ENCODE measurements at regions not wholly inside any gene's neighbourhood (a gene's known extent, or its start where the extent isn't known, plus 50 kb on each side); places are given as distances from the start of the nearest gene placed in this dataset.

GRCh38 chr1:164225011-164225410 is 334.0 kb upstream of the PBX1 start:
- no peak overlapping the region for H3K4me3 ChIP-seq (ENCODE audit: control insufficient read depth, low read depth, low read length)
- no peak for DNase-seq (ENCODE audit: low read depth)
- TF ChIP-seq, protein P1, sequence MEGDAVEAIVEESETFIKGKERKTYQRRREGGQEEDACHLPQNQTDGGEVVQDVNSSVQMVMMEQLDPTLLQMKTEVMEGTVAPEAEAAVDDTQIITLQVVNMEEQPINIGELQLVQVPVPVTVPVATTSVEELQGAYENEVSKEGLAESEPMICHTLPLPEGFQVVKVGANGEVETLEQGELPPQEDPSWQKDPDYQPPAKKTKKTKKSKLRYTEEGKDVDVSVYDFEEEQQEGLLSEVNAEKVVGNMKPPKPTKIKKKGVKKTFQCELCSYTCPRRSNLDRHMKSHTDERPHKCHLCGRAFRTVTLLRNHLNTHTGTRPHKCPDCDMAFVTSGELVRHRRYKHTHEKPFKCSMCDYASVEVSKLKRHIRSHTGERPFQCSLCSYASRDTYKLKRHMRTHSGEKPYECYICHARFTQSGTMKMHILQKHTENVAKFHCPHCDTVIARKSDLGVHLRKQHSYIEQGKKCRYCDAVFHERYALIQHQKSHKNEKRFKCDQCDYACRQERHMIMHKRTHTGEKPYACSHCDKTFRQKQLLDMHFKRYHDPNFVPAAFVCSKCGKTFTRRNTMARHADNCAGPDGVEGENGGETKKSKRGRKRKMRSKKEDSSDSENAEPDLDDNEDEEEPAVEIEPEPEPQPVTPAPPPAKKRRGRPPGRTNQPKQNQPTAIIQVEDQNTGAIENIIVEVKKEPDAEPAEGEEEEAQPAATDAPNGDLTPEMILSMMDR (IDR thresholded peaks at IDR 0.05; ENCODE audit: control insufficient read depth, insufficient read depth, low read depth, low read length, missing control alignments) = no peak

DNA sequence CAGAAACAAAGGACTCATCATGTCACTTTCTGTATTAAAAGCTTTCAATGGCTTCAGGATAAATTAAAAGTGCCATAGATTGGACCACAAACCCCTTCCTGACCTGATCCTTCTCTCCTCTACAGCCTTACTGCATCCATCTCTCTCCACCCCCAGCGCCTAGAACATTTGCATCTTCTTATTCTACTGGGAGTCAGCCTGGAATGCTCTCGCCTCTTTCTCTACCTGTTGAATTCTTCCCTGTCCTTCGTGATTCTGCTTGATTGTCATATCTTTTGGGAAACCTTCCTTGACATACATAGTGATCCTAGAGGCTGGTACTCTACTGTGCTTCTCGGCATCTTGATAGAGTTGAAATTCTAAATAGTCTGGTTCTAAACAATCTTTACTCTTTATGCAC is 332.0 kb upstream of the PBX1 start:
- DNase-seq (ENCODE audit: low read depth) = no peak
- H3K4me3 ChIP-seq (ENCODE audit: control insufficient read depth, low read depth, low read length) = no peak overlapping the region
- TF ChIP-seq, protein P1 (IDR thresholded peaks at IDR 0.05; ENCODE audit: control insufficient read depth, insufficient read depth, low read depth, low read length, missing control alignments) = no peak

GRCh38 chr1:164228928-164229327 is 330.1 kb upstream of the PBX1 start:
- H3K4me3 ChIP-seq (ENCODE audit: control insufficient read depth, low read depth, low read length) = no peak overlapping the region
- DNase-seq (ENCODE audit: low read depth) = no peak
- TF ChIP-seq, protein P1 (IDR thresholded peaks at IDR 0.05; ENCODE audit: control insufficient read depth, insufficient read depth, low read depth, low read length, missing control alignments) = no peak

DNA sequence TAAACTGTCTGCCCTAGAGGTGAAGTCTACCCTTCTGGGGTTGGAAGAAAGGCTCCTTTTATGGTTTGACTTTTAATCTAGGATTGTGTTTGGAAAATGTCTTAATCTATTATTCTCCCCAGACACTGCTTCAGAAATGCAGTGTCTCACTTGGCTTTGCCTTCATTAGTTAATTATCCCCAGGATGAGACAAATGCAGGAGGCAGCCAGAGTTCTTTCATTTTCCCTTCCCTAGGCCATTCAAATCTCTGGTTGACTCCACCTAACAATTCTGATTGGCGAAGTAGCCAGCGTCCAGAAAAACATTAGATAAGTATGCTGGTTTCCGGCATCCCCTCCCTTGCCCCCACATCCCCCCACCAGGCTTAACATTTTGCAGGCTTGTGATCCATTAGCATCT is 325.8 kb upstream of the PBX1 start:
- TF ChIP-seq, protein P1 (IDR thresholded peaks at IDR 0.05; ENCODE audit: control insufficient read depth, insufficient read depth, low read depth, low read length, missing control alignments) = no peak
- H3K4me3 ChIP-seq (ENCODE audit: control insufficient read depth, low read depth, low read length) = no peak overlapping the region
- DNase-seq (ENCODE audit: low read depth) = no peak

DNA sequence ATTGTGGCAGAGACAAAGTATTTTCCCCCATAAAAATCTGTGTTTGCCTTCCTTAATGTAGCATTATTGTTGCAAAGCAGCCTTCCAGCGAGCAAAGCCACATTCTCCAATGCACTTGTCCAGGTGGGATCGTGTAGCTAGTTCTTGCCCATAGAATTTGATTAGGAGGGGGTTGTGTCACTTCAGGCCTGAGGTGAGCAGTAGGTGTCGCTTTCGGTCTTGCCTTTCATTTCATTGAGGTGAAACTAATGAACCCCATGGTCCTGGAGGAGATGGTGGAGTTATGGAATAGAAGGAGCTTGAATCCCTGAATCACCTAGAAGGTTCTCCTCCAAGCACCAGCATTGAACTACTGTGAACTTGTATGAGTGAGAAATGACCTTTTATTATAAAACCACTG is 318.9 kb upstream of the PBX1 start:
- TF ChIP-seq, protein P1 (IDR thresholded peaks at IDR 0.05; ENCODE audit: control insufficient read depth, insufficient read depth, low read depth, low read length, missing control alignments) = peak; percentile 23
- no peak for DNase-seq (ENCODE audit: low read depth)
- H3K4me3 ChIP-seq (ENCODE audit: control insufficient read depth, low read depth, low read length) = no peak overlapping the region

GRCh38 chr1:164250365-164250764 is 308.6 kb upstream of the PBX1 start:
- no peak for DNase-seq (ENCODE audit: low read depth)
- no peak overlapping the region for H3K4me3 ChIP-seq (ENCODE audit: control insufficient read depth, low read depth, low read length)

More at GRCh38 chr1:164250365-164250764, 308.6 kb upstream of the PBX1 start:
- TF ChIP-seq, protein P1 (IDR thresholded peaks at IDR 0.05; ENCODE audit: control insufficient read depth, insufficient read depth, low read depth, low read length, missing control alignments) = no peak
